ENCODE measurements at regions not wholly inside any gene's neighbourhood (a gene's known extent, or its start where the extent isn't known, plus 50 kb on each side); places are given as distances from the start of the nearest gene placed in this dataset.
"Not testable (repeated sequence)": the region's sequence is repeated elsewhere in the genome, so short reads cannot be mapped to it uniquely, and the experiment has no call there.

GRCh38 chr5:91754990-91755389 lies 371.9 kb upstream of the ARRDC3 start:
- no peak for DNase-seq

DNA sequence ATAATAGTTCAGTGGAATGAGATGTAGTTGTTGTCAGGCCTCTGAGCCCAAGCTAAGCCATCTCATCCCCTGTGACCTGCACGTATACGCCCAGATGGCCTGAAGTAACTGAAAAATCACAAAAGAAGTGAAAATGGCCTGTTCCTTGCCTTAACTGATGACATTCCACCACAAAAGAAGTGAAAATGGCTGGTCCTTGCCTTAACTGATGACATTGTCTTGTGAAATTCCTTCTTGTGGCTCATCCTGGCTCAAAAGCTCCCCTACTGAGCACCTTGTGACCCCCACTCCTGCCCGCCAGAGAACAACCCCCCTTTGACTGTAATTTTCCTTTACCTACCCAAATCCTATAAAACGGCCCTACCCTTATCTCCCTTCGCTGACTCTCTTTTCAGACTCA lies 361.4 kb upstream of the ARRDC3 start:
- not testable (repeated sequence) for DNase-seq

- DNase-seq = no peak
Observed at GRCh38 chr5:91742550-91742949, 359.4 kb upstream of the ARRDC3 start.

GRCh38 chr5:91741764-91742505 lies 358.8 kb upstream of the ARRDC3 start:
- DNase-seq = no peak

GRCh38 chr5:91730026-91730425 lies 346.9 kb upstream of the ARRDC3 start:
- DNase-seq = no peak

DNA sequence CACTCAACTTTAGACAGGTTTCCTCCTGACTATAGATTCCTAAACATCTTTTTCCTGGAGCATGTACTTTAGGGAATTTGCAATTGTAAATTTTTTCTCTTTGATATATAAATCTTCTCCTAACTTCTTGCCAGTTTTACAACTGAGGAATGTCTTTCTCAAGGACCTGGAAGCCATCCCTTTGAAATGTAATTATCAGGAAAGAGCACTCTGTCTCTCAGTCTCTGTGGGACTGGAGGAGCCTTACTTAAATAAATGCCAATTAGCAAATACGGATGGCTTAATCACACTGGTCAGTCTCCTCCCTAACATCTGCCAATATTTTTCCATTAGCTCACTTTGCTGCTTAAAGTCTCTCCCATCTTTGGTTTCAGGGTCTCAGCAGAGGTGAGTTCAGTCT lies 344.3 kb upstream of the ARRDC3 start:
- DNase-seq = peak; percentile 18

GRCh38 chr5:91722736-91723467 lies 339.8 kb upstream of the ARRDC3 start:
- no peak for DNase-seq

DNA sequence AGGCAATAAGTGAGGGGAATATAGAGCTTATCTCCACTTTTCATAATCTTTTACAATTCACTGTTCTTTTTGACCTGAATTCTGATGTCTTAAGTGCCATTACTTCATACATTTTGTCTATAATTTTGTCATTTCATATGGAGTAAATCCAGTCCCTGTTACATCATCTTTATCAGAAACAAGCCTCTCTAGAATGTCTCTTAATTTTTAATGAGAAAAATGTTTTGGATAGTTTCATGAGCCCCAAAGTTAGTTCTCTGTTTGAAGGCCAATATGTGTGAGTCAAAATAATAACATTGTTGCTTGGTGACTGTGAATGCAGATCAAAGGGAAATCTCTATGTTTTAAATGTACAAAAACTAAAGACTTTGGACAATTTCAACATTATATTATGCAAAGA lies 329.6 kb upstream of the ARRDC3 start:
- DNase-seq = no peak

- DNase-seq = no peak
Observed at GRCh38 chr5:91707521-91707841, 324.4 kb upstream of the ARRDC3 start.

GRCh38 chr5:91706785-91707520 lies 323.8 kb upstream of the ARRDC3 start:
- DNase-seq = no peak

DNA sequence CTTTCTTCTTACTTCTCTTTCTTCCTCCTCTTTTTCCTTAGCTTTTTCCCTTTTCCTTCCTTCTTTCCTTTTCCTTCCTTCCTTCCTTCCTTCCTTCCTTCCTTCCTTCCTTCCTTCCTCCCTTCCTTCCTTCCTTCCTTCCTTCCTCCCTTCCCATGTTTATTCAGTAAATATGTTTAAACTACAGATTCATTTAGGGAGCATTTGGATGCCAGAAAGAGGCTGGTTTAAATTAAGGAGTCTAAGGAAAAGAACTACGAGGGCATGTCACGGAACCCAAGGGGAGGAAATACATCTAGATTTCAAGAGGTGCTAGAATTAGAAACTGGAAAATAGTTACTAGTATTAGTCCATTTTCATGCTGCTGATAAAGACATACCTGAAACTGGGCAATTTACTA lies 320.0 kb upstream of the ARRDC3 start:
- DNase-seq = no peak

DNA sequence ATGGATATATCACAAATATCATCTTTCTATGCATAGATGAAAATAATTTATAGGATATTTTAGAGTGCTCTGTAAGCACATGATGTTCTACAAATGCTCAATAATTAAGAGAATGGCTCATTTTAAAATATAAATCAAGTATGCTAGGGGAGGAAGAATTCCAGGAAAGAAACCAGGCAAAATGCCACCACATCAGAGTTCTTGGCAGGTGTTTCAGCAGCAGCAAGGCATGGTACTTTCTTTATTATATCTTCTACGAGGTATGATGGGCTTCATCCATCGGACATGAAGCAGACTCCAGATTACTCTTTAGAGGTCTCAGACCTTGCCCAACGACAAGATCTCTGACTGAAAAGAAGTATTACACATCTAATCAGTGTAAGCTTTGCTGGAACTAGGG lies 316.3 kb upstream of the ARRDC3 start:
- DNase-seq = no peak

GRCh38 chr5:91691592-91691991 lies 308.5 kb upstream of the ARRDC3 start:
- DNase-seq = no peak

DNA sequence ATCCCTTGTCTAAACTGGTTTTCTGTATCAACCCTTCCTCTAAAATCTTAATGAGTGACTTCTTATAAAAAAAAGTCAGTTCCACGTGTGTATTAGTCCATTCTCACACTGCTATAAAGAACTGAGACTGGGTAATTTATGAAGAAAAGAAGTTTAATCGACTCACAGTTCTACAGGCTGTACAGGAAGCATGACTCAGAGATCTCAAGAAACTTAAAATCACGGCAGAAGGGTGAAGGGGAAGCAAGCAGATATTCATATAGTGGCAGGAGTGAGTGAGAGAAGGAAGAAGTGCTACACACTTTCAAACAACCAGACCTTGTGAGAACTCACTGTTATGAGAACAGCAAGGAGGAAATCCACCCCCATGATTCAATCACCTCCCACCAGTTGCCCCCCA lies 307.8 kb upstream of the ARRDC3 start:
- DNase-seq = no peak

GRCh38 chr5:91687430-91687829 lies 304.3 kb upstream of the ARRDC3 start:
- DNase-seq = no peak

GRCh38 chr5:91684625-91685024 lies 301.5 kb upstream of the ARRDC3 start:
- no peak for DNase-seq

DNA sequence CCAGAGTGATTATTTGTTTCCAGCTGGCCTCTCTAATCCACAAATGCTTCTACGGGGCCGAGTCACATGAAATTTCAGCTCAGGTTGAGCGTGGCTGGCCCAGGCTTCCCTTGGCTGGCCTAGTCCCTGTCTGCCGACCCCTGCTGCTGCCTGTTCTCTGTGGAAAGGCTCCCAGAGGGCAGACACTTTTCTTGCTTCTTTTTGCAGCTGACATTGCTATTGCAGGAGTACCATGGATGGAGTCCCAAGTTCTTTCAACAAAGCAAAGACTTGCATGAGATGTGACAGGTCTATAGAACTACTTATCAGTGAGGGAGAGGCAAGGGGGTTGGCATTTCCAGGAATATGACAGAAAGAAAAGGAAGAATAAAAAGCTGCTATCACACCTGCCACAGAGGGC lies 287.4 kb upstream of the ARRDC3 start:
- DNase-seq = no peak

- no peak for DNase-seq
Observed at GRCh38 chr5:91670122-91670521, 287.0 kb upstream of the ARRDC3 start.

DNA sequence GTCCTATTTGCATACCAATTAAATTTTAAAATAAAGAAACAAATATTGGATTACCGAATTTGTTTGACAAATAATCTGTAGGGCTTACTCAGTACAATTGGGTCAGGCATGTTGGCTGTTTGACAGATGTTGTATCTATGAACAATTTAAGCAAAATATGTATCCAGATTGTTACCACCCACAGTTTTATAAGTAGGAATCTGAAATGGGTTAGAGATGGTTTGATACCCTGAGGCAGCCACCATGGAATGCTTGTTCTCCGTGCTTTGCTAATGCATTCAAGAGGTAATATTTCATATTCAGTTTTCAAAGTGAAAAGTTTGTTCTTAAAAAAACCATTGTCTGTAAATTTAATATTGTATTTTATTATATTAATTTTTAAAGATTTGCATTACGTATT lies 285.1 kb upstream of the ARRDC3 start:
- no peak for DNase-seq

DNA sequence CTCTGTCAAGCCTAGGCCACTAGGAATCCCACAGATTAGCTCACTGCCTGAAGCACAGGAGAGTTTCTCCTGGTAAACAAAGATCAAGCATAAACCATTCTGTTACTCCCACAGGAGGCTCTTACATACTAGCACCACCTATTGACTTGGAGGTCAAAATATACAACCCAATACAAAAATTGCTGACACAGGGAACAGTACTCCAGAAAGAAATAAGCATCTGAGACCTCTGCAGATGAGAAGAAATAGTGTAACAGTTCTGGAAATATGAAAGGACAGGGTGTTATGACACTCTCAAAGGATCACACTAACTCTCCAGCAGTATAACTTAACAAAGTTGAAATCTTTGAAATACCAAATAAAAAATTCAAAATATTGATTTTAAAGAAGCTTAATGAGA lies 269.6 kb upstream of the ARRDC3 start:
- no peak for DNase-seq

GRCh38 chr5:91651704-91652103 lies 268.6 kb upstream of the ARRDC3 start:
- DNase-seq = no peak

GRCh38 chr5:91645347-91645746 lies 262.2 kb upstream of the ARRDC3 start:
- DNase-seq = no peak

- DNase-seq = no peak
Observed at GRCh38 chr5:91643797-91644196, 260.7 kb upstream of the ARRDC3 start.

- DNase-seq = no peak
Observed at GRCh38 chr5:91642581-91642980, 259.5 kb upstream of the ARRDC3 start.

Measured in NCI-H2171 treated with DMSO at 0.1 percent for 48 hours (cell line).